Mammary epithelial cell (primary cell): ENCODE measurements at regions not wholly inside any gene's neighbourhood (a gene's known extent, or its start where the extent isn't known, plus 50 kb on each side); places are given as distances from the start of the nearest gene placed in this dataset.

Experiments used
- CTCF ChIP-seq, 2 donors: IDR thresholded peaks in 1 of 2; conservative IDR thresholded peaks in 1 of 2; 2 replicates each; pipeline ENCODE4 v1.5.1; 2011 to 2012; ENCODE audit warnings: inconsistent platforms in 2 of 2, low read length in 2 of 2, mild to moderate bottlenecking in 2 of 2, control low read depth in 1 of 2, low read depth in 1 of 2; ENCODE audit not compliant: insufficient read depth in 1 of 2; ENCODE audit errors: extremely low read depth in 1 of 2
- EZH2 ChIP-seq: IDR thresholded peaks from 2 replicates; pipeline ENCODE4 v1.6.1; 2012; ENCODE audit warnings: low read length, inconsistent platforms, borderline replicate concordance

- TF ChIP-seq CTCF (conservative IDR thresholded peaks at IDR 0.05 in 1 of 2, IDR thresholded peaks at IDR 0.05 in 1 of 2; ENCODE audit: extremely low read depth in 1 of 2, insufficient read depth in 1 of 2, low read depth in 1 of 2, low read length in 2 of 2): no peak
- no peak for TF ChIP-seq EZH2
Observed at GRCh38 chr10:112095731-112096130, 87.8 kb downstream of the GPAM start.
